Liver (tissue), 8 donors: ENCODE measurements at regions not wholly inside any gene's neighbourhood (a gene's known extent, or its start where the extent isn't known, plus 50 kb on each side); places are given as distances from the start of the nearest gene placed in this dataset.

ENCODE experiments used
- DNase-seq: peaks from one replicate; pipeline ENCODE4 v3.0.0-alpha.2; 2017; ENCODE audit warnings: low spot score
- H3K27ac ChIP-seq, 2 donors: one replicate each; pipeline ENCODE4 v1.7.0; 2013; ENCODE audit warnings: inconsistent platforms in 2 of 2, low read length in 2 of 2, control low read depth in 1 of 2, low read depth in 1 of 2, mild to moderate bottlenecking in 1 of 2
- H3K27me3 ChIP-seq, 4 donors: one replicate each; pipeline versions ENCODE4 v1.6.1 to v1.7.0; 2013; ENCODE audit warnings: low read length in 3 of 4, inconsistent platforms in 1 of 4, mild to moderate bottlenecking in 1 of 4, moderate library complexity in 1 of 4; ENCODE audit not compliant: control insufficient read depth in 4 of 4, insufficient read depth in 4 of 4
- H3K36me3 ChIP-seq, 4 donors: one replicate each; pipeline versions ENCODE4 v1.6.1 to v1.7.0; 2013; ENCODE audit warnings: low read length in 3 of 4, mild to moderate bottlenecking in 3 of 4, low read depth in 1 of 4, moderate library complexity in 1 of 4; ENCODE audit not compliant: control insufficient read depth in 4 of 4, insufficient read depth in 3 of 4
- H3K4me1 ChIP-seq, 4 donors: one replicate each; pipeline versions ENCODE4 v1.6.1 to v1.7.0; 2013; ENCODE audit warnings: low read length in 3 of 4, mild to moderate bottlenecking in 3 of 4, moderate library complexity in 1 of 4; ENCODE audit not compliant: control insufficient read depth in 4 of 4, insufficient read depth in 4 of 4
- H3K4me3 ChIP-seq, 3 donors: one replicate each; pipeline versions ENCODE4 v1.6.1 to v1.7.0; 2013; ENCODE audit warnings: low read length in 3 of 3, control low read depth in 1 of 3, low read depth in 1 of 3, mild to moderate bottlenecking in 1 of 3
- H3K9ac ChIP-seq, 2 donors: one replicate each; pipeline ENCODE4 v1.7.0; 2013; ENCODE audit warnings: low read length in 2 of 2, mild to moderate bottlenecking in 2 of 2, moderate library complexity in 2 of 2, control low read depth in 1 of 2, low read depth in 1 of 2
- H3K9me3 ChIP-seq, 4 donors: one replicate each; pipeline versions ENCODE4 v1.6.1 to v1.7.0; 2013; ENCODE audit warnings: low read length in 3 of 4; ENCODE audit not compliant: control insufficient read depth in 4 of 4
- ATF3 ChIP-seq: IDR thresholded peaks from 2 replicates; pipeline ENCODE4 v1.6.1; 2016; ENCODE audit warnings: antibody characterized with exemption
- EGR1 ChIP-seq, 2 donors: IDR thresholded peaks; 2 replicates each; pipeline ENCODE4 v1.6.1; 2016 to 2018; ENCODE audit warnings: antibody characterized with exemption in 2 of 2, low read depth in 2 of 2
- FOXA1 ChIP-seq: IDR thresholded peaks from 2 replicates; pipeline ENCODE4 v1.6.1; 2016; ENCODE audit warnings: antibody characterized with exemption
- FOXA2 ChIP-seq: IDR thresholded peaks from 2 replicates; pipeline ENCODE4 v1.6.1; 2016; ENCODE audit warnings: antibody characterized with exemption
- HNF4A ChIP-seq, 2 donors: conservative IDR thresholded peaks; 2 replicates each; pipeline ENCODE4 v1.6.1; 2016; ENCODE audit warnings: antibody characterized with exemption in 2 of 2, mild to moderate bottlenecking in 2 of 2
- HNF4G ChIP-seq: IDR thresholded peaks from 2 replicates; pipeline ENCODE4 v1.6.1; 2016; ENCODE audit warnings: antibody characterized with exemption
- JUND ChIP-seq, 2 donors: IDR thresholded peaks; 2 replicates each; pipeline ENCODE4 v1.6.1; 2016; ENCODE audit warnings: antibody characterized with exemption in 2 of 2
- NR2F2 ChIP-seq: IDR thresholded peaks from 2 replicates; pipeline ENCODE4 v1.6.1; 2016; ENCODE audit warnings: antibody characterized with exemption
- RAD21 ChIP-seq, 2 donors: IDR thresholded peaks; 2 replicates each; pipeline ENCODE4 v1.6.1; 2016; ENCODE audit warnings: antibody characterized with exemption in 2 of 2, mild to moderate bottlenecking in 2 of 2
- RXRA ChIP-seq, 2 donors: IDR thresholded peaks; 2 replicates each; pipeline ENCODE4 v1.6.1; 2017 to 2018; ENCODE audit warnings: antibody characterized with exemption in 2 of 2, mild to moderate bottlenecking in 1 of 2
- SP1 ChIP-seq: IDR thresholded peaks from 2 replicates; pipeline ENCODE4 v1.6.1; 2018; ENCODE audit warnings: antibody characterized with exemption, mild to moderate bottlenecking
- TAF1 ChIP-seq: conservative IDR thresholded peaks from 2 replicates; pipeline ENCODE4 v1.6.1; 2016; ENCODE audit warnings: antibody characterized with exemption, mild to moderate bottlenecking
- YY1 ChIP-seq: IDR thresholded peaks from 2 replicates; pipeline ENCODE4 v1.6.1; 2016; ENCODE audit warnings: antibody characterized with exemption, mild to moderate bottlenecking
- ZBTB33 ChIP-seq: IDR thresholded peaks from 2 replicates; pipeline ENCODE4 v1.6.1; 2016; ENCODE audit warnings: antibody characterized with exemption
- WGBS: extraction: QIAGEN DNeasy Blood & Tissue Kit; methylation state at CpG from one replicate; pipeline ENCODE4 v1.1.7; 2013; 5-methylcytosine and 5-hydroxymethylcytosine counted together
- TF ChIP-seq, protein P1 (sequence below): fragments of 150-350 bp; IDR thresholded peaks from 2 replicates; pipeline ENCODE4 v1.5.1; 2017; ENCODE audit warnings: improper control_type of control experiment, low read depth, low read length; ENCODE audit not compliant: missing input control
- TF ChIP-seq, protein P2 (sequence below): IDR thresholded peaks from 2 replicates; pipeline ENCODE4 v1.6.1; 2016; ENCODE audit warnings: antibody characterized with exemption
- donor health status: healthy.
- donor health status: healthy.
- donor health status: healthy.
- donor health status: healthy.
- donor health status: healthy.

DNA sequence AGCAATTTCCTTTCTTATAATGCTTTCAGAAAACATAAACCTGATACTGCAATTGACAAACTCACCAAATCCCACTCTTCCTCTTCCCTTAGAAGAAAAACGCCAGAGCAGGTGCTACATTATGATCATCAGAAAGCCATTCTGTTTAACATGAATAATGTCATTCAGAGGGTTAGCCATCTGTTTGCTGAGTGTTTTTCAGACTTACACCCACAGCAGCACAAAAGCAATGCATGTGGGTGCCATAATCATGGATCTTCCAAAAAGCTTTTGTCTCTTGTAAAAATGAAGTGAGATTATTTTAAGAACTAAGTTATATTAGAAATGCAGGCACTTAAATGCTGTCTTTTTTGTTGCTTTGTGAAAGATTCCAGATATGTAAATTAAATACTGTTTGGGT, 204.6 kb upstream of the TMPRSS15 start:
- WGBS = 64% methylated on average over 1 of the region's 1 CpG
- no peaks in the 10 kb centered on the region for H3K36me3 ChIP-seq
- no peak overlapping the region for H3K4me3 ChIP-seq
- DNase-seq = no peak
- no peak overlapping the region for H3K27ac ChIP-seq
- no peaks in the 10 kb centered on the region for H3K9me3 ChIP-seq
- no peaks in the 10 kb centered on the region for H3K4me1 ChIP-seq
- no peak overlapping the region for H3K9ac ChIP-seq
- TF ChIP-seq ZBTB33 (no peak), HNF4G (no peak), HNF4A (conservative IDR thresholded peaks at IDR 0.05) (no peak), EGR1 (IDR thresholded peaks at IDR 0.05; ENCODE audit: low read depth in 2 of 2) (no peak), YY1 (no peak), JUND (IDR thresholded peaks at IDR 0.05) (no peak), NR2F2 (no peak), ATF3 (no peak), RAD21 (IDR thresholded peaks at IDR 0.05) (no peak), FOXA2 (no peak), TAF1 (no peak), RXRA (IDR thresholded peaks at IDR 0.05) (no peak), FOXA1 (no peak)
- TF ChIP-seq, protein P1, sequence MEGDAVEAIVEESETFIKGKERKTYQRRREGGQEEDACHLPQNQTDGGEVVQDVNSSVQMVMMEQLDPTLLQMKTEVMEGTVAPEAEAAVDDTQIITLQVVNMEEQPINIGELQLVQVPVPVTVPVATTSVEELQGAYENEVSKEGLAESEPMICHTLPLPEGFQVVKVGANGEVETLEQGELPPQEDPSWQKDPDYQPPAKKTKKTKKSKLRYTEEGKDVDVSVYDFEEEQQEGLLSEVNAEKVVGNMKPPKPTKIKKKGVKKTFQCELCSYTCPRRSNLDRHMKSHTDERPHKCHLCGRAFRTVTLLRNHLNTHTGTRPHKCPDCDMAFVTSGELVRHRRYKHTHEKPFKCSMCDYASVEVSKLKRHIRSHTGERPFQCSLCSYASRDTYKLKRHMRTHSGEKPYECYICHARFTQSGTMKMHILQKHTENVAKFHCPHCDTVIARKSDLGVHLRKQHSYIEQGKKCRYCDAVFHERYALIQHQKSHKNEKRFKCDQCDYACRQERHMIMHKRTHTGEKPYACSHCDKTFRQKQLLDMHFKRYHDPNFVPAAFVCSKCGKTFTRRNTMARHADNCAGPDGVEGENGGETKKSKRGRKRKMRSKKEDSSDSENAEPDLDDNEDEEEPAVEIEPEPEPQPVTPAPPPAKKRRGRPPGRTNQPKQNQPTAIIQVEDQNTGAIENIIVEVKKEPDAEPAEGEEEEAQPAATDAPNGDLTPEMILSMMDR = no peak
- peaks cover 0 to 2% (median 0%) of the 10 kb centered on the region in 4 donors for H3K27me3 ChIP-seq

GRCh38 chr21:18614303-18614702, 210.7 kb upstream of the TMPRSS15 start:
- Histone ChIP-seq H3K27ac (no peak overlapping the region), H3K9me3 (no peaks in the 10 kb centered on the region), H3K9ac (no peak overlapping the region), H3K27me3 (peaks cover 0 to 2% (median 0%) of the 10 kb centered on the region in 4 donors), H3K36me3 (no peaks in the 10 kb centered on the region), H3K4me3 (no peak overlapping the region), H3K4me1 (no peaks in the 10 kb centered on the region)
- no peak for DNase-seq
- TF ChIP-seq, protein P2, sequence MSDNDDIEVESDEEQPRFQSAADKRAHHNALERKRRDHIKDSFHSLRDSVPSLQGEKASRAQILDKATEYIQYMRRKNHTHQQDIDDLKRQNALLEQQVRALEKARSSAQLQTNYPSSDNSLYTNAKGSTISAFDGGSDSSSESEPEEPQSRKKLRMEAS = no peak
- no peak for TF ChIP-seq EGR1 (IDR thresholded peaks at IDR 0.05; ENCODE audit: low read depth in 2 of 2)
- 88% methylated on average over 3 of the region's 3 CpGs for WGBS

GRCh38 chr21:18617291-18617690, 213.7 kb upstream of the TMPRSS15 start:
- Histone ChIP-seq H3K9ac (no peak overlapping the region), H3K27ac (no peak overlapping the region)
- no peak for DNase-seq
- TF ChIP-seq, protein P1 = no peak
- no peak for TF ChIP-seq JUND (IDR thresholded peaks at IDR 0.05)
- TF ChIP-seq TAF1 = no peak
- no peak for TF ChIP-seq SP1
- no peak for TF ChIP-seq NR2F2
- TF ChIP-seq, protein P2 = no peak
- TF ChIP-seq YY1 = no peak
- TF ChIP-seq RAD21 (IDR thresholded peaks at IDR 0.05) = no peak
- TF ChIP-seq ZBTB33 = no peak
- no peak for TF ChIP-seq RXRA (IDR thresholded peaks at IDR 0.05)

More at GRCh38 chr21:18617291-18617690, 213.7 kb upstream of the TMPRSS15 start:
- no peaks in the 10 kb centered on the region for H3K36me3 ChIP-seq
- H3K9me3 ChIP-seq = no peaks in the 10 kb centered on the region
- H3K27me3 ChIP-seq = peaks cover 0 to 2% (median 0%) of the 10 kb centered on the region in 4 donors
- no peaks in the 10 kb centered on the region for H3K4me1 ChIP-seq
- 56% methylated on average over 3 of the region's 3 CpGs for WGBS
- H3K4me3 ChIP-seq = no peak overlapping the region
